NCI-H187 (cell line): ENCODE measurements at regions not wholly inside any gene's neighbourhood (a gene's known extent, or its start where the extent isn't known, plus 50 kb on each side); places are given as distances from the start of the nearest gene placed in this dataset.

Experiments
- DNase-seq, 2 experiments: peaks; one replicate each; lab custom pipeline; 2025; lab: John Stamatoyannopoulos, UW

DNA sequence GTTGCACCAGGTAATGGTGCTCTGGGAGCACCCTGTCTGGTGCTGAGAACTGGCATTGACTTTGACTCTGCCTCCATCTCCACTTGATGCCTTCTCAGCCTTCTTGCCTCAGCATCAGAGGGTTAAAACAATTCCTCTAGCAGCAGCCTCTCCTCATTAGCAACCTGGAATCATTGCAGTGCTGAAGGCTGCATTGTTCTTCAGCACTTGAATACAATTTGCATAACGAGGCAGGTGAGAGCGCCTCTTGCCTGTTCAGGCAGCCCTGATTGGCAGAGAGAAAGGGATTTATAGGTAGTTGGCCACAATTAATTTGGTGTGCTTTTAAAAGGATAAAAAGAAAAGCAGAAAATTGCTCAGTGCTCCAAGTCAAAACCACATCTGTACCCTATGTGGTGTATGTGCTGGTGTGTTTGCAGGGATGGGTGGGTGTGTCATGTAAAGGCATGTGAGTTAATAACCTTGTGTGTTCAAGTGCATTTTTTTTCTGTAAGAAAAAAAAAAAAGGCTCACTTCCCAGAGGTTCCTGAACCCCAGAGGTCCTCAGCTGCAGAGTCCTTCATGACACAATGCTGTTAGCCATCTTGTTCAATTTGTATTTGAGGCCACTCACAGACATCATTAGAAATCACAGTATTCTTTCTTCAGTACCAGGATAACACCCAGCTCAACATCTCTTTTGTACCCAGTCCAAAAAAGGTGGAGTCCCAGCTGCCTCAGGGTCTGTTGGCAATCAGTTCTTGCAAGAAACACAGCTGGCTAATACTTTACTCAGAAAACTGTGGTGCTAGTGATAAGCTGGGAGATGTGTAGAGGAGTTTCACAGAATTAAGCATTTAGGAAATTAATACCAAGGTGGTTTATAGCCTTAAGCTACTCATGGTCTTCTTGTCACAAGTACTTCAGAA is 385.6 kb downstream of the GRIN2B start:
- no peak for DNase-seq

DNA sequence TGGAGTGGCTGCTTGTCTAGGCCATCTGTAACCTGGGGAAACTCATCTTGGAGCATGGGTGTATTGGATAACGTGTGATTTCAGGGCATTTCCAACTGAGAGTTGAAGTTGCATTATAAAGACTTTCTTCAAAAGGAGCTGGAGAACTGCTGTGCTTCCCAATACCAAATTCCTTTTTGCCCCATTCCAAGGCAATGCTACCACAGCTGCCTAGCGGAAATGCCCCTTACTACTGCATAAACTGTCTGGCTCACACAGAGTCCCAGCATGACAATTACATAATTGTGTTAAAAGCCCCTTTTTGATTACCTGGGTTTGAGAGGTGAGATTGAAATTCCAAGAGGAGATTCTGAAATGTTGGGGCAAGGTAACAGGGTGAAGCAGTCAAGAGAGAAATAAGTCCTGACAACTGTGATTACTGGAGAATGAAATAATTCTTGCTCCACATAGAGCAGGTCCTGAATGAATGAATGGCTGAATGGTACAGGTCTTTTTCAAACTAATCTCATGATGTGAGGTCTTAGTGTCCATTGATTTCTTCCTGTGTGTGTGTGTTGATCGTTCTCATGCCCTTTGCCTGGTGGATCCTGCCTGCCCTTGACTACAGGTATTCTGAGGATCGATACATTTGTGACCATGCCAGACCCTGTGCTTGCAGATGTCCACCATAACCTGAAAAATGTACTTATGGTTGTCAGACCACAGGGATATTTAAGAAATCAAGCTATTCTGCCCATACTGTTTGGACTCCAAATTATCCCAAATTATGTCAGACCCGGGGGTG is 386.5 kb downstream of the GRIN2B start:
- no peak for DNase-seq

DNA sequence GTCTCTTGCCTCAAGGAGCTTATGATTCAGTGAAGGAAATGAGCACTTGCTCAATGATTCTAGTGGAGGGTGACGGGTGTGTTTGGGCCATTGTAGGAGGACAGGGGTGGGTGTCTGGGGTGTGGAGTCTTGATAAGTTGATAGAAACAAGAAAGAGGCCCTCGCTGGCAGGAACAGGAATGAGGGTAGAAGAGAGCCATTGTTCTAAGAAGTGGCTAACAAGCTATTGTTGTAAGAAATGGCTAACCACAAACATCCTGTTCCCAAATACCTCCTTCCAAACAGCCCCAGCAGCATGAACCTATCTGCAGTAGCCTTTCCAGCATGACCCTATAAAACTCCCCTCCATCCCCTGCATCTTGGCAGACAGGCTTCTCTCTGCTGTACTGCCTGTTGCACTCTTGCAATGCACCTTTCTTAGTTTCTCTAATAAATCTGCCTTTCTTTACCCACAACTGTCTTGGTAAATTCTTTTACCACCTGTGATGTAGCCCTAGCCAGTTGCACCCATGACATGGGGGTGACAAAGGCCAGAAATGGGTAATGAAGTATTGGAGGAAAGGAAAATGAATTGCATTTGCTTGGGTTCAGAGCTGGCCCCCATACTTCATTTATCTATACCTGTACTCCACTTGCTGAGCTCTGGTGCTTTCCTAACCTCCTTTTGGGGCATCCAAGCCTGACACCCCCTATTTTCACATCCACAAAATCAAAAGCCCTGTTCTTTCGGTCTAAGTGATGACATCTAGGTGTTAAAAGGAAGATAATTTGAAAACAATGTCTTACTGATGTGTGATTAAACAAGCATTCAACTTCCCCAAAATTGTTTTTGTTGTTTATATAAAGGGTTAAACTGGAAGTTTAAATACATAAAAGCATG is 389.1 kb downstream of the GRIN2B start:
- no peak for DNase-seq

DNA sequence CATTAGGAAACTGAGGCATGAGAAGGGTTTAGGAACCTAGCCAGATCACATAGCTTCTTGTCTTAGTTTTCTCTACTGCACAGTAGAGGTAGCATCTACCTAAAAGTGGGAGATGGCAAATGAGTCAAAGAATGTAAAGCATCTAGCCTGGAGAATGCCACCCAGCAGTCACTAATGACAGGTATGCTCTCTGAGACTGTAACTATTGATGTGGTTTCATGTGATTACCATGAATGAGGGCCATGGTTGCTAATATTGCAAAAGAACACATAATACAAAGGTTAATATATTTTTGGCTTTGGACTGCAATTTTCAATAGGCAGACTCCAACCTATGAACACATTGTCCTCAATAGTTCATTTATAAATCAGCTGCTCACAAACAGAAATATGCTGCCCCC is 389.9 kb downstream of the GRIN2B start:
- no peak for DNase-seq

DNA sequence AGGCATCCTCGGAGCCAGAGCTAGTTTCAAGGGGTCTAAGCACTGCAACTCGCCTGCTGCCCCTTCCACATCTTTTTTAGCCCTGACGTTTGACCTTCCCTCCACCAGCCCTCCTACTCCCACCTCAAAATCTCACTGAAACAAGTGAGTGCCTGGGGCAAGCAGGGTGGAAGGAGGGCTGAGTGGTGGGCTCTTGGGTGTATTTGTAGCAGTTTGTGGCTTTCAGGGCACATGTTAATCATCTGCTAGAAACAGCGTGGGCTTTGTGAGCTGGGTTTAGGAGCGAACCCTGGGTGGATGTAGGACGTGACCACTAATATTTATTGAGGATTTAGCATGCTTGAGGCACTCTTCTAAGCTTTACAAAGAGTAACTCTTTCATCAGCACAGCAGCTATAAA is 390.3 kb downstream of the GRIN2B start:
- no peak for DNase-seq

DNA sequence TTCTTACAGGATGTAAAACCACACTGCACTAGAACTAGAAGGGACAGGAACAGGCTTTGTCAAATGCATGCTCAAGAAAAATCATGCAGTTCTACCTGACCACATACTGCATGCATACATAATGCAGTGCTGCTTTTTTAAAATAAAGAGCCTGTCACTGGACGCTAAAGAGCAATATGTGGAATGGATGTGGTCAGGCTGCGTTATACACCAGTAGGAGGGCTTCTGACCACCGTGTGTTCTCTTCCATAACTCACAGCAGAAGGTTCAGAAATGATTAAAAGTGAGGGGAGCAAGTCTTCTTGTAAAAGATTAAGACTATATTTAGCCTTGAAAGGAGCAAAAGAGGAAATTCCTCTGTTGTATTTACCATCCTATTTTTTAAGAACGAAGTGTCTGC is 392.0 kb downstream of the EMP1 start:
- DNase-seq = no peak

DNA sequence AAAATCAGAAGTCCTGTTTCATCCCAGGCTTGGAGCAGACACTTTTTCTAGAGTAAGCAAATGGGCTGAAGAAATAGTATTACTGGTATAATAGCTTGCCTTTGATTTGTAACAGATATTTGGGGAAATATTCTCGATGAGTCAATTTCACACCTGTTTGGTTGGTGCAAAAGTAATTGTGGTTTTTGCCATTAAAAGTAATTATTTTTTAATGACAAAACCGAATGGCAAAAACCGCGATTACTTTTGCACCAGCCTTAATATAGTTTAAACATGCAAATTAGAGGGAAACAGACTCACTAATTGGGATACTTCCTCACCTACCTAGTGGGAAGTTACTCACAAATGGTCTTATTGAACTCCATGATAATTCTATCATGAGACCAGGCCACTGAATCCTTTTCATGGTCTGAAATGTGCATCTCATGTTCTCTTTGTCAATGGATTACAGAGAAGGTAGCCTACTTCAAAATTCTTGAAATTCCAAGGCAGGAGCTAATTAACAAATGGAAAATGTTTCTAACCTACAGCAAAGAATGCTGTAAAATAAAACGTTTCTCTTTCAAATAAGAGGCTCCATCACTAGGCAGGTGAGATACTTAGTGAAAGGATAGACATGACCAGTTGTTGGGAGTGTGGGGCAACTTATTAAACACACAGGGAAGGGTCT is 391.3 kb downstream of the EMP1 start:
- DNase-seq = no peak

DNA sequence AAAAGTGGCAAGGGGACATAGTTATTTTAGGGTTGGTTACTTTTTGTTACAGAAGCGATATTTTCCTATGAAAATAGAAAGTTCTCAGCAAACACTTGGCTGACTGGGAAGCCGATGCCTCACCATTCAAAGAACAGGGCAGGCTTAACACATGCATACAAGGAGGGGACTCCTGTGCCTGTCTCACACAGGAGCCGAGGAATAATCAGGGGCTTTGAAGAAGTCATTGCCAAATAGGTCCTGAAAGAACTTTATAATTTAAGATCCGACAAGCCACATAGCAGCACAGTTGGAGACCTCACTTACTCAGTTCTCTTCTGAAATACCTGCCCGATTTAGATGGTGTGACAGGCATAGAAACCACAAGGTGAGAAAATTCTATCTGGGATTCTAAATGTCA is 389.8 kb downstream of the EMP1 start:
- DNase-seq = no peak

DNA sequence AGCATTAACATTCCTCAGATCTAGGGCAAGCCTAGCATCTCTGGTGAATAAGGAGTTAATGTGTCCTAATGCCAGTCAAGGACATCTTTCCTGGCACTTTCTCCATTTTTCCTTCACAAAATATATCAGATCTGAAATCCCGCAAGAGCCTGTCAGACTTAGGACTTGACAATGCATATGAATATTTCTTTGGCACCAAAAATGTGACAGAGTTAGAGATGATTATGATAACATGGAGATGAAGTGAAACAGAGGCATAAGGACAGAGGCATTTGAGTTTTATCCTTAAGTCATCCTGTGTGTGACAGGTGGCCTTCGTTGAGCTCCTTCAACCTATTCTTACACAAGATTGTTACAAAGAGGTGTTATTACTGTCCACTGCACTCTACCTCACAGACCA is 388.0 kb downstream of the EMP1 start:
- no peak for DNase-seq

DNA sequence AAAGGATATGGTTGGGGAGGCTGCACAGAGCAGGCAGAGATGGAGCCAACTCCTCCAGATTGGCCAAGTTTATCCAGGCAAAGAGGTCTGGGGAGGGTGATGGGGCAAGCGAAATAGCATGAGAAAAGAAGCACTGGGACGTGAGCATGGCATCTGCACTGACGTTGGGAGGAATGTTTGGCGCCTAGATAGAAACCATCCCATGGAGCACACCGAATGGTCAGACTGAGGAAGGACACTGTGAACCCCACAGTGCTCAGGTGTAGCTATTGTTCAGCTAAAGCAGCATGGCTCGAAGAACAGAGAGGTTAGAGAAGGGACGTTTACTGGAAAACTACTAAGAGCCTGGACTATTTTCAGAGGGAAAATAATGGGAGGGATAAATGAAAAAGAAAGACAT is 387.1 kb downstream of the EMP1 start:
- DNase-seq = no peak

DNA sequence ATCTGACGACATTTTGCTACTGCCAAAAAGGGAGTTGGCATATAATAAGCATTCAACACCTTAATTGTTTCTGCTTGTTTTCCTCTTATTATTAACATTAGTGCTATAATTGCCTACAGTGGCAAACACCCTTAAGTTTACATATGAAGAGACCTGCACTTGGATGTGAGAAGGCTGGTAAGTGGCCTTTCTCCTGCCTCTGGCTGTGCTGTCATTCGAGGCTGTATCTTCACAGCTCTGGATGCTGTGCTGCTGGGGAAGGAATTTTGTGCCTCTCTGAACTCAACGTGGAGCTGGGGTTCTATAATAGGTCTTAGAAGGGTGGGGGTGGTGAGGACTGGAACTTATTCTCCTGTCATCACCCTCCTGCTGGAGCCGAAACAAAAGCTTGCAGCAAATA is 385.9 kb downstream of the EMP1 start:
- DNase-seq = no peak

DNA sequence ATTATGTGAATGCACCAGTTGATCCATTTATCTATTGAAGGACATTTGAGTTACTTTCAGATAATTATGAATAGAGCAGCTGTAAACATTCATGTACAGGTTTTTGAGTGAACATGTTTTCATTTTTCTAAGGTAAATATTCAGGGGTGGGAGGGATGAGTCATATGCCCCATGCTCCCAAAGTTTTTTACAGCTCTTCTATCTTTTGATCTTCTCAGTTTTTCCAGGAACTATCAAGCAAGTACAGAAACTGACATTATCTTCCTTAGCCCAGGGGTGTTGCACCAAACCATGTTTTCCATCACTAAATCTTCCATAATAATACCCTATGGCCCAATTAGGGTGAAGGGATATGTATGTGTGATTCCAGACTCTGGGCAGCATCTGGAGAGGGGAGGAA is 384.5 kb downstream of the EMP1 start:
- DNase-seq = no peak

DNA sequence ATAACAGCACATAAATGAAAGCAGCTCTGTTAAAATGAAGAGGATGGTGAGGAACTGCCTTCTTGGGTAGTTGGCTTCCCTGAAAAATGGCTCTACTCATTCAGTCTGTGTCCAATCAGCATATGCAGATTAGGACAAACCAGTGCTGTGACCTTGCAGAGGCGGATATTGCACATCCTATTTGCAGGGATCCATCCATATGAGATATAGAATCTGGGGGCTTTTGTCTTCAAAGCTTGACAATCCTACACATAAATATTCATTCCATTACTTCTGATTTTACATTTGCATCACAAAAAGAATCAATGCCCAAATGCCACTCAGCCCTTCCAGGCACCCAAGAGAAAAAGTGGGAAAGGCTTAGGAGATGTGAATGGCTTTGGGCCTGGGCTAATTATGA is 383.7 kb downstream of the EMP1 start:
- no peak for DNase-seq

DNA sequence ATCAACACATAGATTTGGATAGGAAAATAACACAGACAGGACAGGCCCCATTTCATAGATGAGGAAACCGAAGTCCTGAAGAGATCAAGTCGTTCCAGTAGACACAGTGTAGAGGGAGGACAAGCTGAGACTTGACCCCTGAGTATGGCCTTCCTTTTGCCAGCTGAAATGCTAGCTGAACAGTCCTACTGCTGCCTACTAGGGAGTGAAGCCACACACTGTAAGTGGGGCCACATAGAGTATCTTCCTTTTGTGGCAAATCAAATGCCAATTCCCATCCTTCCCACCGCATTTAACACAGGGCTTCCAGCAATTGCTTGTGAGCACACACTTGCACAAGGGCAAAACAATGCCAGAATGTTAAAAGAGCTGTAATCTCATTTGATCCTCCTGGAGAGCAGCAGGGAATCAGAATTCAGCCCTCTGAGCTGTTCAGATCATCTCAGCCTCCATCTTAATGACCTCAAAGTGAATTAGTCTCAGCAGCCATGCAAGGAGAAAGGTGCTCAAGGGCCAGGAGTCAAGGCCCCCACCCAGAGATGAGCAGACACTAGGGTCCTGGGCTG is 380.5 kb downstream of the EMP1 start:
- DNase-seq = no peak

DNA sequence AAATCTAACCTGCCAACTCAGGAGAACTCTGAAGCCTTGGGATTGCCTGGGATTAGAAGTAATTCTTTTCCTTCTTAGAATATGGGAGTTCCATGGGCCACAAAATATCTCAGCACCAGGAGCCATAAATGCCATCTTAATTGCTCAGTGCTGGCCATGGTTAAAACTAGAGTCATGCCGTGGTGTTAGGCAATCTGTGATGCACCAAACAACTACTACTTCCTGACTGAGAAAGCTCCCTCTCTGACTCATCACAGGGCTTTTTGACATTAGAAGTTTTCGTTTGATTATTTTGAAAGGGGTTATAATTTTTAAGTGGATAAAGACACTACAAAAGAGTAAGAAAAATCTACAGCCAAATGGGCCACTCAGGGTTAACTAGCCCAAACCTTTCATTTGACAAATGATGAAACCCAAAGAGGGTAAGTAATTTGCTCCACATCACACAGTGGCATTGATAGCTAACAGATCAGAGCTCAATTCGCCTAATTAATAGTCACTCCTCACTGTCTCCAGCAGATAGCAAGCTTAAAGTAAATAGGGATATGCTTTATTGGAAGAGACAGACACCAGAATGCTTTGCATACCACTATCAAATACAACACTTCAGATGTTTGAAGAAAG is 377.3 kb downstream of the EMP1 start:
- no peak for DNase-seq

DNA sequence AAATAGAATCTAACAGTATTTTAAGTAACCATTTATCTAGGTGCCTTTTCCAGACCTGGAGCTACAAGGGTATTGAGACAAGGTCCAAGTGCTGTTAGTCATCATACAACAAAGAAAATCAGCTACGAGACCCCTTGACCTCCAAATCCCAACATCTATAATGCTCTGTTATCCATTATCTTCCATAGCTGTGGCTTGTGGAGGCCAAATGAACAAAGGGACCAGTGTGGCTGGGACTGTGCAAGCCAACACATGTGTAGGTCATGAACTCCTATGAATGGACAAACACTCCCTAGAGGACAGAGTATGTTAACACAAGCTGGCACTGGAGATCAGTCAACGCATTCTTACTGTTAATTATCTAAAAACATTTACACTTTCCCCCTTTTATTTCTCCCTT is 374.5 kb downstream of the EMP1 start:
- no peak for DNase-seq

DNA sequence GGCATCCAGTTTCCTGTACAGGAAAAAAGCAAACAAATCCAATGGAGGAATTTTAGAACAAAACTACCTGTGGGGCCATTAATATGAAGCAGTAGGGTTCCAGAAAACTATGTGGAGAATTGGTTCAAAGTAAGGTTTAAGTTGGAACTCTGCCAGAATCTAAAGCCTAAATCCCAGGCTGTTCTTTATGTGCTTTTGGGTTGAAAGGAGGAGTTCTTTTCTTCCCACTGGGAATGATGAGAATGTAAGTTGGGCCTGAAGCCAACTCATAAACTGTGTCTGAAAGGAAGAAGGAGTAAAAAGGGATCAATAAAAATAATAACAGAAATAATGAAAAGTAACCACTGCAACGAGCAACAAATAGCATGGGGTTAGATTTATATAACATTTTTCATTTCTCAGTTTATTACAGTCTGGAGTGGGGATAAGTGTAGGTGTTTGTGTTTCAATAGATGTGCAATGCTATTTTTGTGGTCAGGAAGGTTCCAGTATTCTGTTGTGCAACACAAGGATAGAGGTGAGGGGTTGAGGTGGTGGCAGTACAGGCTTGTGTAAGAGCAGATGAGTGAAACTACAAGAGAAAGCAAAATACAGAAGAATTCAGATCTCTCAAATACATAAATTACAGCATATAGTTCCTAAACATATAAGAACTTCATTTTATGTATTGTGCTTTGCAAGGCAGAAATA is 373.6 kb downstream of the EMP1 start:
- no peak for DNase-seq

DNA sequence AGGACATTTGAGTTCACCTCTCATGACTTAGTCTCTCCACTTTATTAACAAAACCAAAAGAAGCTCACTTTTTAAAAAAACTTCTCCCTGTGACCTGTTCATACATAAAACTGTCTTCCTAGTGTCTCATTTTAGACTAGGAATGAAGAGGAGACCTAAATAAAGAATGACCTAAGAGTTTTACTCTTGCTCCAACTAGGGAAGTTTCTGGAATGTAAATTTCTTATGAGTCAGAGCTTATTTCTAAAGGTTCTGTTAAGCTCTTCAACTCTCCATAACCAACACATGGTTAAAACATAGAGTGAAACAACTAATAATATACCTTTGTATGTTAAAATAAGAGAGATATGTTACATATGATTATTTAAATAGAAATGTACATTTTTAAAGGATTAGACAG is 369.8 kb downstream of the EMP1 start:
- no peak for DNase-seq

DNA sequence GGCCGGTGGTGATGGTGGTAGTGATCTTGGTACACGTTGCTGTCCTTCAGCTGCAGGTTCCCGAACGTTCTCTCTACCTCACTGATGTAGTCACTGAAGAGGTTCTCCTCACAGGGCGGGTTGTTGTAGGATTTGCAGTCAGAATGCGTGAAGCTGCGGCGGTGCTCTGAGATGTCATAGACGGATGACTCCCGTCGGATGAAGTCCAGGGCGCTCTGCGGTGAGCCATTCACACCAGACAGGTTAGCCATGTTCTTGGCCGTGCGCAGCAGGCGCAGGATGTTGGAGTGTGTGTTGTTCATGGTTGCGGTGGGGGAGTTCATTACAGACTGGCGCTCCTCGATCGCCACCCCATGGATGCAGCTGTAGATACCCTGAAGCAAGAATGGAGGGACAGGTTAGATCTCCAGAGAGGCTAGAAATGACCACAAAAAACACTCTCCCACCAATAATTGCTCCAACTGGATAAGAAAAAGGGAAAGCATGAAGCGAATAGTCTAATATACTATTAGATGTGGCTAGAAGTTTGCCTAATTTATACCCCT is 367.8 kb downstream of the EMP1 start:
- DNase-seq = no peak

DNA sequence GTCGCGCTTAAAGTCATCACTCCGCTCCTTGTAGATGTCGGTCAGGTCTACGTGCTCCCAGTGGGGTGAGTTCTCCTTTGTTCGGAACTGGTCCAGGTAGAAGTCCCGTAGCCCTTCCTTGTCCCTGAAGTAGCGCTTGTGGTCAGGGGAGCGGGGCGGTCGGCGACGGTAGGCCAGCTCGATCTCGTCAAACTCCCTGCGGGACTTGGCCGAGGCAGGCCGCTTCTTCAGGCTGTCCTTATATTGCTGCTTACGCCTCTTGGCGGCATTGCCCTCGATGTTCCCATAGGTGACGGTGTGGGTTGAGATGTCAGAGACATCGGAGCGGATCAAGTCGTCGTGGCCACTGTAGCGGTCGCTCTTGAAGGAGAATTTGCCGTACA is 367.2 kb downstream of the EMP1 start:
- no peak for DNase-seq
